Neural crest cell (in vitro differentiated cells): ENCODE measurements at regions not wholly inside any gene's neighbourhood (a gene's known extent, or its start where the extent isn't known, plus 50 kb on each side); places are given as distances from the start of the nearest gene placed in this dataset.

Experiments
- DNase-seq: peaks from one replicate; pipeline ENCODE4 v3.0.0; 2021; ENCODE audit warnings: low read depth, mixed read lengths, low spot score
- H3K27ac Mint-ChIP-seq: one replicate; pipeline ENCODE4 v1.8.0; 2021; ENCODE audit warnings: mild to moderate bottlenecking, mixed read lengths; ENCODE audit not compliant: unreplicated experiment
- H3K27me3 Mint-ChIP-seq: 2 replicates; pipeline ENCODE4 v1.8.0; 2021; ENCODE audit warnings: low read depth, mild to moderate bottlenecking, mixed read lengths
- H3K36me3 Mint-ChIP-seq: 2 replicates; pipeline ENCODE4 v1.8.0; 2021; ENCODE audit warnings: low read depth, mild to moderate bottlenecking, mixed read lengths
- H3K4me1 Mint-ChIP-seq: 2 replicates; pipeline ENCODE4 v1.8.0; 2021; ENCODE audit warnings: mixed read lengths
- H3K4me3 Mint-ChIP-seq: one replicate; pipeline ENCODE4 v1.8.0; 2021; ENCODE audit warnings: mild to moderate bottlenecking, mixed read lengths
- H3K9me3 Mint-ChIP-seq: 2 replicates; pipeline ENCODE4 v1.8.0; 2021; ENCODE audit warnings: mixed read lengths
- TF ChIP-seq, protein P1 (sequence below): fragments of 200-600 bp; sonication (generic); conservative IDR thresholded peaks from 2 replicates; pipeline ENCODE4 v1.5.0; 2021; ENCODE audit warnings: antibody characterized with exemption, mild to moderate bottlenecking

DNA sequence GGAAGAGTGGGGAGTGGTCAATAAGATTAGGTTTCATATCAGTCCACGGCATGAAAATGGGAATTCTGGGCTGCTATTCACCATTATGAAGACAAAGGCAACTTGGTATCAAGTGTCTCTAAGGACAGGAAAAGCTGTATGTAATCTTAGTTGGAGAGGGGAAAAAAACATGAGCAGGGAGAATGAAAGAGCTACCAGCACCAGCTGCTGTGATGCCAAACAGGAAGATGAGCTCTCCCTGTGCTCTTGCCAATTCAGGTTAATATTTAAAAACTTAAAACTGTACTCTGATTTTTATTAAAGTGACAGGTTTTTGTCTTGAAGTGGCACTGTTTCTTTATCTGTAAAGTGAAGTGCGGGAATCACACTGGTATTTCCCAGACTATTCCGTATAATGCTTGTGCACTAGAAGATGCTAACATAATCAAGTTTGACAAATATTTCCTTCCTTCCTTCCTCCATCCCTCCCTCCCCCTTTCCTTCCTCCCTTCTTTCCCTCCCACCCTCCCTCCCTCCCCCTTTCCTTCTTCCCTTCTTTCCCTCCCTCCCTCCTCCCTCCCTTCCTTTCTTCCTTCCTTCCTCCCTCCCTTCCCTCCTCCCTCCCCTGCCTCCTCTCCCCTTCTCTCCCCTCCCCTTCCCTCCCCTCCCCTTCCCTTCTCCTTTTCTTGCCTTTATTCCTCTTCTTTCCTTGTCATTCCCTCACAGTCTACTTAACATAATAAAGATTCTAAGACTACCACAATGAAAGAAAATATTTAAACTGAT lies 1383.0 kb upstream of the C9orf72 start:
- H3K27ac Mint-ChIP-seq: no peak overlapping the region
- H3K4me3 Mint-ChIP-seq: no peak overlapping the region
- peaks cover 2% of the 10 kb centered on the region for H3K36me3 Mint-ChIP-seq
- H3K4me1 Mint-ChIP-seq: peaks cover 3% of the 10 kb centered on the region
- TF ChIP-seq, protein P1, sequence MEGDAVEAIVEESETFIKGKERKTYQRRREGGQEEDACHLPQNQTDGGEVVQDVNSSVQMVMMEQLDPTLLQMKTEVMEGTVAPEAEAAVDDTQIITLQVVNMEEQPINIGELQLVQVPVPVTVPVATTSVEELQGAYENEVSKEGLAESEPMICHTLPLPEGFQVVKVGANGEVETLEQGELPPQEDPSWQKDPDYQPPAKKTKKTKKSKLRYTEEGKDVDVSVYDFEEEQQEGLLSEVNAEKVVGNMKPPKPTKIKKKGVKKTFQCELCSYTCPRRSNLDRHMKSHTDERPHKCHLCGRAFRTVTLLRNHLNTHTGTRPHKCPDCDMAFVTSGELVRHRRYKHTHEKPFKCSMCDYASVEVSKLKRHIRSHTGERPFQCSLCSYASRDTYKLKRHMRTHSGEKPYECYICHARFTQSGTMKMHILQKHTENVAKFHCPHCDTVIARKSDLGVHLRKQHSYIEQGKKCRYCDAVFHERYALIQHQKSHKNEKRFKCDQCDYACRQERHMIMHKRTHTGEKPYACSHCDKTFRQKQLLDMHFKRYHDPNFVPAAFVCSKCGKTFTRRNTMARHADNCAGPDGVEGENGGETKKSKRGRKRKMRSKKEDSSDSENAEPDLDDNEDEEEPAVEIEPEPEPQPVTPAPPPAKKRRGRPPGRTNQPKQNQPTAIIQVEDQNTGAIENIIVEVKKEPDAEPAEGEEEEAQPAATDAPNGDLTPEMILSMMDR: no peak
- DNase-seq: no peak
- no peaks in the 10 kb centered on the region for H3K27me3 Mint-ChIP-seq
- peaks cover 3% of the 10 kb centered on the region for H3K9me3 Mint-ChIP-seq

- no peaks in the 10 kb centered on the region for H3K9me3 Mint-ChIP-seq
- H3K4me1 Mint-ChIP-seq: peaks cover 3% of the 10 kb centered on the region
- H3K36me3 Mint-ChIP-seq: no peaks in the 10 kb centered on the region
Observed at GRCh38 chr9:28960602-28961001, 1387.3 kb upstream of the C9orf72 start.

GRCh38 chr9:28961623-28962022 lies 1388.3 kb upstream of the C9orf72 start:
- Mint-ChIP-seq H3K27ac (no peak overlapping the region), H3K9me3 (no peaks in the 10 kb centered on the region)
- TF ChIP-seq, protein P1: no peak

More at GRCh38 chr9:28960602-28961001, 1387.3 kb upstream of the C9orf72 start:
- DNase-seq: no peak
- Mint-ChIP-seq H3K4me3 (no peak overlapping the region), H3K27ac (no peak overlapping the region), H3K27me3 (no peaks in the 10 kb centered on the region)
- TF ChIP-seq, protein P1: no peak

DNA sequence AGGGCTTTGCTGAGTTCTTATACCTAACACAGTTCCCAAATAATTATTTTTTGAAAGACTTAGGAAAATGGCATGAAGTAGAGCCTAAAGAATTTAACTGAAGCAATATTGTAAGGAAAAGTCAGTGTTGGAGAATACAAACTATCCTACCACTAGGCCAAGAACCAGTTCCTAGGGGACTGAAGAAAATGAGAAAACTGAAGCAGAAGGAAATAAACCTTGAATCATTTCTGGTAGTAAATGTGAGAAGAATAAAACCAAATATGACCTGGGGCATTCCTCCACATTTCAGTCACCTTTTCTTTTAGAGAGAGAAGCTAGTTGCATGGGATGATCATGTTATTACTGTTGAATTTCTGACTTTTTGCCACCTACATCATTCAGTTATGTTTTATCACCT lies 1393.9 kb upstream of the C9orf72 start:
- no peak overlapping the region for H3K27ac Mint-ChIP-seq
- DNase-seq: no peak
- no peaks in the 10 kb centered on the region for H3K9me3 Mint-ChIP-seq
- H3K27me3 Mint-ChIP-seq: no peaks in the 10 kb centered on the region
- H3K4me1 Mint-ChIP-seq: no peaks in the 10 kb centered on the region
- TF ChIP-seq, protein P1: no peak
- H3K36me3 Mint-ChIP-seq: no peaks in the 10 kb centered on the region
- no peak overlapping the region for H3K4me3 Mint-ChIP-seq

More at GRCh38 chr9:28961623-28962022, 1388.3 kb upstream of the C9orf72 start:
- no peak for DNase-seq
- no peaks in the 10 kb centered on the region for H3K36me3 Mint-ChIP-seq
- H3K4me3 Mint-ChIP-seq: no peak overlapping the region
- no peaks in the 10 kb centered on the region for H3K4me1 Mint-ChIP-seq
- no peaks in the 10 kb centered on the region for H3K27me3 Mint-ChIP-seq

DNA sequence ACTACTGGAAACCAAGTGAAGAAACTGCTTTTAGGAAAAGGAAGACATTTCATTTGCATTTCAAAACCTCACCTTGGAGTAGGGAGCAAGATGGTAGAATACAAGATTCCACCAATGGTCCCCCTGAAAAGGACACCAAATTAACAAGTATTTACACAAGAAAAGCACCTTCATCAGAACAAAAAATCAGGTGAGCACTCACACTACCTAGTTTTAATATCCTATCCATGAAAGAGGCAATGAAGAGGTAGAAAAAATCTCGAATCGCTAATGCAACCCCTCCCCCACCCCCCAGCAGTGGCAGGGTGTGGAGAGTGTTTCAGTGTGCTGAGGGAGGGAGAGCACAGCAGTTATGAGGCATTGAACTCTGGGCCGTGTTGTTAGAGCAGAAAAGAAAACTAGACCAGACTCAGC lies 1397.0 kb upstream of the C9orf72 start:
- Mint-ChIP-seq H3K4me1 (no peaks in the 10 kb centered on the region), H3K27me3 (no peaks in the 10 kb centered on the region), H3K36me3 (no peaks in the 10 kb centered on the region), H3K4me3 (no peak overlapping the region), H3K9me3 (peaks cover 2% of the 10 kb centered on the region), H3K27ac (no peak overlapping the region)
- no peak for DNase-seq
- TF ChIP-seq, protein P1: no peak
